Endothelial cell (in vitro differentiated cells): ENCODE measurements at regions not wholly inside any gene's neighbourhood (a gene's known extent, or its start where the extent isn't known, plus 50 kb on each side); places are given as distances from the start of the nearest gene placed in this dataset.

Experiments
- DNase-seq: peaks from one replicate; pipeline ENCODE4 v3.0.0; 2021; ENCODE audit warnings: low spot score
- H3K27ac Mint-ChIP-seq: one replicate; pipeline ENCODE4 v1.8.0; 2021; ENCODE audit warnings: mixed read lengths, inconsistent platforms; ENCODE audit not compliant: unreplicated experiment
- H3K27me3 Mint-ChIP-seq: one replicate; pipeline ENCODE4 v1.8.0; 2021; ENCODE audit warnings: mild to moderate bottlenecking, moderate library complexity, mixed read lengths, inconsistent platforms; ENCODE audit not compliant: unreplicated experiment
- H3K36me3 Mint-ChIP-seq: one replicate; pipeline ENCODE4 v1.8.0; 2021; ENCODE audit warnings: mild to moderate bottlenecking, low read depth, mixed read lengths, inconsistent platforms; ENCODE audit not compliant: unreplicated experiment
- H3K4me1 Mint-ChIP-seq: one replicate; pipeline ENCODE4 v1.8.0; 2021; ENCODE audit warnings: mild to moderate bottlenecking, mixed read lengths, inconsistent platforms; ENCODE audit not compliant: unreplicated experiment
- H3K4me3 Mint-ChIP-seq: one replicate; pipeline ENCODE4 v1.8.0; 2021; ENCODE audit warnings: mild to moderate bottlenecking, mixed read lengths, inconsistent platforms; ENCODE audit not compliant: unreplicated experiment
- H3K9me3 Mint-ChIP-seq: one replicate; pipeline ENCODE4 v1.8.0; 2021; ENCODE audit warnings: mixed read lengths, inconsistent platforms; ENCODE audit not compliant: unreplicated experiment
- TF ChIP-seq, protein P1 (sequence below): fragments of 200-600 bp; sonication (generic); IDR thresholded peaks from one replicate; pipeline ENCODE4 v1.5.0; 2021; ENCODE audit warnings: antibody characterized with exemption; ENCODE audit not compliant: unreplicated experiment

GRCh38 chr20:4471221-4471620, 215.0 kb upstream of the PRNP start:
- Mint-ChIP-seq H3K4me3 (no peak overlapping the region), H3K36me3 (no peaks in the 10 kb centered on the region), H3K27me3 (peaks cover 4% of the 10 kb centered on the region), H3K4me1 (no peaks in the 10 kb centered on the region), H3K9me3 (no peaks in the 10 kb centered on the region), H3K27ac (no peak overlapping the region)
- TF ChIP-seq, protein P1, sequence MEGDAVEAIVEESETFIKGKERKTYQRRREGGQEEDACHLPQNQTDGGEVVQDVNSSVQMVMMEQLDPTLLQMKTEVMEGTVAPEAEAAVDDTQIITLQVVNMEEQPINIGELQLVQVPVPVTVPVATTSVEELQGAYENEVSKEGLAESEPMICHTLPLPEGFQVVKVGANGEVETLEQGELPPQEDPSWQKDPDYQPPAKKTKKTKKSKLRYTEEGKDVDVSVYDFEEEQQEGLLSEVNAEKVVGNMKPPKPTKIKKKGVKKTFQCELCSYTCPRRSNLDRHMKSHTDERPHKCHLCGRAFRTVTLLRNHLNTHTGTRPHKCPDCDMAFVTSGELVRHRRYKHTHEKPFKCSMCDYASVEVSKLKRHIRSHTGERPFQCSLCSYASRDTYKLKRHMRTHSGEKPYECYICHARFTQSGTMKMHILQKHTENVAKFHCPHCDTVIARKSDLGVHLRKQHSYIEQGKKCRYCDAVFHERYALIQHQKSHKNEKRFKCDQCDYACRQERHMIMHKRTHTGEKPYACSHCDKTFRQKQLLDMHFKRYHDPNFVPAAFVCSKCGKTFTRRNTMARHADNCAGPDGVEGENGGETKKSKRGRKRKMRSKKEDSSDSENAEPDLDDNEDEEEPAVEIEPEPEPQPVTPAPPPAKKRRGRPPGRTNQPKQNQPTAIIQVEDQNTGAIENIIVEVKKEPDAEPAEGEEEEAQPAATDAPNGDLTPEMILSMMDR: no peak
- no peak for DNase-seq

DNA sequence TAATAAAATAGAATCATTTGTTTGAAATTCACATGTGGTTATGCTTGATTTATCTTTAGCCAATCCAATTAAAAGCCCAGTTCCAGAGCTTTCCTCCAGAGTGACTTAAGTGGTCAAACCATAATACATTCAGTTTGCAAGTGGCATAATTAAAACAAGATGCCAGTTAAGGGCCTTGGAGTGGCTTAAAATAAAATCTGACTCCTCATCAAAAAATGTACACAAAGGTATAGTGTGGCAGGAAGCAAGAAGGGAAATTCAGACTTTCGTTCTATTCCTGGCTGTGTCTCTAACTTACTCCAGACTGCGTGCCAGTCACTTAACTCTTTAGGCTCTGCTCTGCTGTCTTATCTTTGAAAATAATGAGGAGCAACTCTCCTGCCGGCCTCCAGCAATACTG, 215.9 kb upstream of the PRNP start:
- Mint-ChIP-seq H3K4me3 (no peak overlapping the region), H3K9me3 (no peaks in the 10 kb centered on the region), H3K27ac (no peak overlapping the region), H3K27me3 (peaks cover 4% of the 10 kb centered on the region), H3K36me3 (no peaks in the 10 kb centered on the region), H3K4me1 (no peaks in the 10 kb centered on the region)
- no peak for DNase-seq
- TF ChIP-seq, protein P1: no peak

- Mint-ChIP-seq H3K4me3 (no peak overlapping the region), H3K9me3 (no peaks in the 10 kb centered on the region), H3K27ac (no peak overlapping the region), H3K4me1 (no peaks in the 10 kb centered on the region), H3K36me3 (no peaks in the 10 kb centered on the region), H3K27me3 (peaks cover 4% of the 10 kb centered on the region)
- TF ChIP-seq, protein P1: no peak
- no peak for DNase-seq
These were observed 216.3 kb upstream of the PRNP start for GRCh38 chr20:4469910-4470309.

- TF ChIP-seq, protein P1: no peak
- Mint-ChIP-seq H3K4me1 (no peaks in the 10 kb centered on the region), H3K4me3 (no peak overlapping the region), H3K27me3 (peaks cover 3% of the 10 kb centered on the region), H3K36me3 (no peaks in the 10 kb centered on the region), H3K9me3 (no peaks in the 10 kb centered on the region), H3K27ac (no peak overlapping the region)
- no peak for DNase-seq
These were observed 218.1 kb upstream of the PRNP start for GRCh38 chr20:4468114-4468513.

- peaks cover 1% of the 10 kb centered on the region for H3K27me3 Mint-ChIP-seq
- no peak for DNase-seq
- TF ChIP-seq, protein P1: no peak
- no peaks in the 10 kb centered on the region for H3K4me1 Mint-ChIP-seq
- no peak overlapping the region for H3K4me3 Mint-ChIP-seq
- H3K27ac Mint-ChIP-seq: no peak overlapping the region
- no peaks in the 10 kb centered on the region for H3K9me3 Mint-ChIP-seq
- no peaks in the 10 kb centered on the region for H3K36me3 Mint-ChIP-seq
These were observed 216.9 kb upstream of the ADRA1D start for GRCh38 chr20:4465855-4466545.
